Inflammatory macrophage treated with lipopolysaccharide for 1 hour (primary cell): ENCODE measurements at regions not wholly inside any gene's neighbourhood (a gene's known extent, or its start where the extent isn't known, plus 50 kb on each side); places are given as distances from the start of the nearest gene placed in this dataset.

Experiments used
- DNase-seq, 2 donors: peaks; one replicate each; pipeline ENCODE4 v3.0.0-alpha.2; 2020 to 2022

- no peak for DNase-seq
These were observed 220.3 kb upstream of the LYPLAL1 start for GRCh38 chr1:218953386-218953785.

GRCh38 chr1:218957971-218958370, 215.7 kb upstream of the LYPLAL1 start:
- DNase-seq, result no peak

- DNase-seq, result no peak
These were observed 213.9 kb upstream of the LYPLAL1 start for GRCh38 chr1:218959784-218960183.

DNA sequence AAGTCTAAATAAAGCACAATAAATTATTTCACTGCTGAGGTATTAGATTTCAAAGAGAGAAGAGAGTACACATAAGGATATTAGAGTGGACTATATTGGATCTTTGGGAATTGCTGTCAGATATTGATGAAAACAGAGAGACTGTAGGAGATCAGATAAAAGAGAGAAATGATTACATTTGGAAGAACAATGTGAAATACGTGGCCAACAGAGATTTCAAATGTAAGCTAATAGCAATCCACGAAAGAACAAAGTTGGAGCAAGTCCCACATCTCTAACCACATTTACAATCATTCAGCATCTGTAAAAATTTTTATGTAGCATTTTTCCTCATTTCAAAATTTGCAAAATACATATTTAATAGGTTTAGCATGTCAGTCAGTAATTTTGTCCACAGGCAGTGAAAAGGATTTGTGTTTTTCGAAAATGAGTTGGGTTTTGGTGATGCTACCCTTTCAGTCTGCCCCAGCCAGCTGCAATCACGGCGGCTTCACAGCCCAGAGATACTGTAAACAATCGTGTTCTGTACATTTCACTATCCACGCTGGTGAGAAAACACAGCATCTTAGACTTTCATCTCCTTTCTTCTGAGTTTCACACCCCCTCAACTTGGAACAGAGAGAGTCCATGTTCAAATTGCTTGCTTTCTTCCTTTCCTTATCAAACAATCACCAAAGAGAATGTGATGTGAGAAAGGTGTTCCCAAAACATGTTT, 209.1 kb upstream of the LYPLAL1 start:
- no peak for DNase-seq

DNA sequence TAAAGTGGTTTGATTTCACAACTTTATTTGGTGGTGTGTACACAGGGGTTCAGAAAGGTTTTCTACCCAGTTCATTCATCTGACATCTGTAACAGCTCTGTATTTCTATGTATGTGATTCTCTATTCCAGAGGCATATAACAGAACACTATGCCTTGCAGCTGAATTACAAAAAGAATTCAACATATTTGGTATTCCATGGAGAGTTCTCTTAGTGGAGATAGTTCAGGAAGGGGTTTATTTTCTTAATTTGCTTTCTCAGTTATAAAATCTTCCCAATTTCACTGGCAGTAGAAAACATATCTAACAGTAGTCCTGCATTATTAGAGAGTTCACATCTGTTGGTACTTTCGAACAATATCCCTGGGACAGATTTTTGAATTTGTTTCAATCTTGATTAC, 207.9 kb upstream of the LYPLAL1 start:
- no peak for DNase-seq

GRCh38 chr1:218967254-218967653, 206.4 kb upstream of the LYPLAL1 start:
- DNase-seq, result no peak

- DNase-seq, result no peak
These were observed 205.8 kb upstream of the LYPLAL1 start for GRCh38 chr1:218967836-218968235.

DNA sequence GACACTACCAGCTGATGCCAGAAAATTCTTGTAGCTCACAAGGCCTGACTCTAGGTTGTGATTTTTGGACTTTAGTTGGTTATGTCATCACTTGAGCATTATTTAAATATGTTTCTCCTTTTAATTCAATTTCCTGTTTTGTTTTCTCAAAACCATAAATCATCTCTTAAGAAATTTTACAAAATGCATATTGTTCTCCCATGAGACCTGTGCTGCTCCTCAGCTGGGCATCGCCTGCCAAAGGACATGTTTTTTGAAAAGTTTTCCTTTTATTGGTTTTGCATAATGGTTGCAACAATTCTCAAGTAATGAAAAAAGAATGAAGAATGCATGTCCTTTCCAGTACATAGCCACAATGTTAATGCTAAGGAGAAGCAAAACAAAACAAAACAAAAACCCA, 204.7 kb upstream of the LYPLAL1 start:
- DNase-seq, result no peak

DNA sequence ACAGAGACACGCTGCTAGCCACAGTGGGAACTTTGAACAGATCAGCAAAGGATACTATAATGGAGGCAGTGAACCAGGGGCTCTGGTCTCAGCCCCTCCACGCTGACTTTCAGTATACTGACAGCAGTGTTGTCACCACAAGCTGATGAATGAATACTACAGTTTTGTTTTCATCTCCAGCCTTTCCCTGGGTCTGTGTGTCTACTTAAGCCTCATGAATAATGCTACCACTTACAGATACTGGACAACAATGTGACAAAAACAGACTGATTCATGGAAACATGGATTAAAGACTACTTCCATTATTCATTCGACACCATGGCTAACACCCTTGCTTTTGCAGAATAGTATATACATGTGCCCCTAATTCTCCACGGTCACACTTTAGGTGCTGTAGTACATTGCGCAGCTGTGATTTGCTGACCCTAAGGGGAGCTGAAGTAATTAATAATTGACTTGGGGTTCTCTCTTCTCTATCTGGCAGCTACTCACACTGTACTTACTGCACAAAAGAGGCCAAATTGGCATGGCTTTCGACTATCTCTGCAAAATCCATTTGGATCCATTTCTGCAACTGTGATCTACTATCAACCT, 203.2 kb upstream of the LYPLAL1 start:
- no peak for DNase-seq

GRCh38 chr1:218971156-218971555, 202.5 kb upstream of the LYPLAL1 start:
- no peak for DNase-seq

GRCh38 chr1:218980881-218981280, 192.8 kb upstream of the LYPLAL1 start:
- DNase-seq, result no peak

DNA sequence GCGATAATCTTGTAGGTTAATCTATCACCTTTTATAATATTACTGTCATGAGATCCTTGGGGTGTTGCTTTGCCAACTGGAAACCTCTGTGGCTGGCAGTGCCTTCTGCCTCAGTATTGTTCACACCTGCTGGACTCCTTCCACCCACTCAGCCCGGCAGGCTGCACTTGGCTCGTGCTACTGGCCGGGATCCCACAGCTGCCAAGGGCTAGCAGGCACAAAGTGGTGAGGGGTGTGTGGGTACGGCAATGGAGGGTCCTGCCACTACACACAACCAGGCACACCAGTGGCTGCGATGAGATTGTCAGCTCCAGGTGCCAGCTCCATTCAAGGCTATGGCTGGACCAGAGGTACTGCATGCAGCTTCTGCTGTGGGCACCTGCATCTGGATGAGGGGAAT, 191.2 kb upstream of the LYPLAL1 start:
- DNase-seq, result no peak

- DNase-seq, result no peak
These were observed 190.2 kb upstream of the LYPLAL1 start for GRCh38 chr1:218983433-218983832.

DNA sequence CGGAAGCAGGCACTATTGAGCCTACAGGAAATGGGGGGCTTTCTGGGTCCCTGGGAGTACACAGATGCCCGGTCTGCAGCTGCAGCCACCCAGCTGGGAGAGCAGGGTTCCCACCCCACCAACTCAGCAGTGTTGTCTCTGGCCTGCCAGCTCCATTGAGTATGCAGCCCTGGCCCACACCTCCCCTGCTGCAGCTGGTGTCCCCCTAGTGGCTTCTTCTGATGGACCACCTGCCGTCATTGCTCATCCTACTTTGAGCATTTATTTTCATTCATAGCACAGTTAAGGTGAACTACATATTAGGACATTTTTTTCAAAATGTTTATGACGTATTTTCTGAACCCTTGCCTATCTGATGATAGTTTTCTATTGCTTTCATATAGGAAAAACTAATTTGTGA, 189.8 kb upstream of the LYPLAL1 start:
- no peak for DNase-seq

GRCh38 chr1:218985424-218985984, 188.2 kb upstream of the LYPLAL1 start:
- no peak for DNase-seq

DNA sequence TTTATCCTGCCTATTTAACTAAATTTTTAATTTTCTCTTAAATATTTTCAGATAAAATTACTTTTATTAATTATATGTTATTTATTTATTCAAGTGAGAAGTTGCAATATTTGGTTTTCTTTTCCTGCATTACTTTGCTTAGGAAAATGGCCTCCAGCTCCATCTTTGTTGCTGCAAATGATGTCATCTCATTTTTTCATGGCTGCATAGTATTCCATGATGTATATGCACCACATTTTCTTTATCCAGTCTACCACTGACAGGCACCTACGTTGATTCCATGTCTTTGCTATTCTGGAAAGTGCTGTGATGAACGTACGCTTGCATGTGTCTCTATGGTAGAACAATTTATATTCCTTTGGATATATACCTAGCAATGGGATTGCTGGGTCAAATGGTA, 186.9 kb upstream of the LYPLAL1 start:
- DNase-seq, result no peak

GRCh38 chr1:218990019-218990418, 183.7 kb upstream of the LYPLAL1 start:
- no peak for DNase-seq

- DNase-seq, result no peak
These were observed 182.6 kb upstream of the LYPLAL1 start for GRCh38 chr1:218991089-218991488.

- no peak for DNase-seq
These were observed 179.1 kb upstream of the LYPLAL1 start for GRCh38 chr1:218994615-218995014.

GRCh38 chr1:218995091-218995665, 178.5 kb upstream of the LYPLAL1 start:
- DNase-seq, result no peak

- no peak for DNase-seq
These were observed 177.3 kb upstream of the LYPLAL1 start for GRCh38 chr1:218996362-218996761.

GRCh38 chr1:219000005-219000404, 173.7 kb upstream of the LYPLAL1 start:
- no peak for DNase-seq

DNA sequence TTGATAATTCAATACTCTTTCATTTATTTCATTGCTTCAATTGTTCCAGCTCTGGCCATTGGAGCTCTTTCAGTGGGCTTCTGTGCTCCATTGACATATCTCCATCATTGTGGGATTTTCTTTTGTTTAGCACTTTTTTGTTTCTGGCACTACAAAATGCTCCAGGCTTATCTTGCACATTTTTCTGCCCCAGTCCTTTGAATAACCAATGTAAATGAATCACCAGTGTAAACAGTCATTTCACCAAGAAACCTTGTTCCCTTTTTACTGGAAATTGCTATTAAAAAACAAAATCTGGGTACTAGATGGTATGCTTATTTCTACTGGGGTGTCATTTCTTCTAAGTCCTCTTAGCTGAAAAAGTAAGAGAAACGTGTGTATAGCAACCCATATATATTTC, 173.0 kb upstream of the LYPLAL1 start:
- DNase-seq, result no peak

DNA sequence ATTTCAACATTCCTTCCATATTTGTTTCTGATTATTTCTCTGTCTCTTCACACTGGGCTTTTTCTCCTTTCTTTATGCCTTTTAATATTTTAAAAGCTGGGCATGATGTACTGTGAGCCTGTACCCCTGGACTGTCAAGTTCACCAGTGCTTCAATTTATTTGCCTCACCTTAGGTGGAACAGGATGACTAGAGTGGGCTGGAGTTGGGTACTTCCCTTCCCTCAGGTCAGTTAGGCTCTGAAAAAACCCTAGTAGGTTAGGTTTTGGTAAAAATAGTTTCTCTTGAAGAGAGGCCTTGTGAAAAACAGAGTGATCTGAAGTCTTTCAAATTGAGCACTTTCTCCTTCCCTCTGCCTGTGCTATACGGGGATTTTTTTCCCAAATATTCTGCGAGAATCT, 163.0 kb upstream of the LYPLAL1 start:
- no peak for DNase-seq
